ENCODE measurements at regions not wholly inside any gene's neighbourhood (a gene's known extent, or its start where the extent isn't known, plus 50 kb on each side); places are given as distances from the start of the nearest gene placed in this dataset.

- Histone ChIP-seq H3K9me3 (ENCODE audit: insufficient read depth, low read length) (no peaks in the 10 kb centered on the region), H3K27ac (ENCODE audit: low read length) (no peak overlapping the region), H3K4me2 (ENCODE audit: low read length) (no peak overlapping the region), H3K36me3 (replicated peaks; ENCODE audit: low read depth, low read length) (no peaks in the 10 kb centered on the region), H3K9ac (ENCODE audit: low read length) (no peak overlapping the region), H3K79me2 (ENCODE audit: low read length) (no peaks in the 10 kb centered on the region), H2AFZ (ENCODE audit: low read depth, low read length) (no peak overlapping the region), H3K27me3 (ENCODE audit: low read depth, low read length) (no peaks in the 10 kb centered on the region), H3K4me3 (ENCODE audit: low read length) (no peak overlapping the region), H3K4me1 (ENCODE audit: low read length) (no peaks in the 10 kb centered on the region), H4K20me1 (ENCODE audit: insufficient read depth, low read length) (no peaks in the 10 kb centered on the region)
- TF ChIP-seq, protein P1, sequence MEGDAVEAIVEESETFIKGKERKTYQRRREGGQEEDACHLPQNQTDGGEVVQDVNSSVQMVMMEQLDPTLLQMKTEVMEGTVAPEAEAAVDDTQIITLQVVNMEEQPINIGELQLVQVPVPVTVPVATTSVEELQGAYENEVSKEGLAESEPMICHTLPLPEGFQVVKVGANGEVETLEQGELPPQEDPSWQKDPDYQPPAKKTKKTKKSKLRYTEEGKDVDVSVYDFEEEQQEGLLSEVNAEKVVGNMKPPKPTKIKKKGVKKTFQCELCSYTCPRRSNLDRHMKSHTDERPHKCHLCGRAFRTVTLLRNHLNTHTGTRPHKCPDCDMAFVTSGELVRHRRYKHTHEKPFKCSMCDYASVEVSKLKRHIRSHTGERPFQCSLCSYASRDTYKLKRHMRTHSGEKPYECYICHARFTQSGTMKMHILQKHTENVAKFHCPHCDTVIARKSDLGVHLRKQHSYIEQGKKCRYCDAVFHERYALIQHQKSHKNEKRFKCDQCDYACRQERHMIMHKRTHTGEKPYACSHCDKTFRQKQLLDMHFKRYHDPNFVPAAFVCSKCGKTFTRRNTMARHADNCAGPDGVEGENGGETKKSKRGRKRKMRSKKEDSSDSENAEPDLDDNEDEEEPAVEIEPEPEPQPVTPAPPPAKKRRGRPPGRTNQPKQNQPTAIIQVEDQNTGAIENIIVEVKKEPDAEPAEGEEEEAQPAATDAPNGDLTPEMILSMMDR (IDR thresholded peaks at IDR 0.05; ENCODE audit: low read depth, low read length), result peak; percentile 62
- TF ChIP-seq EZH2phosphoT487 (IDR thresholded peaks at IDR 0.05; ENCODE audit: low read depth), result no peak
Measured at GRCh38 chr4:89482251-89482650, 174.7 kb upstream of the GPRIN3 start.

DNA sequence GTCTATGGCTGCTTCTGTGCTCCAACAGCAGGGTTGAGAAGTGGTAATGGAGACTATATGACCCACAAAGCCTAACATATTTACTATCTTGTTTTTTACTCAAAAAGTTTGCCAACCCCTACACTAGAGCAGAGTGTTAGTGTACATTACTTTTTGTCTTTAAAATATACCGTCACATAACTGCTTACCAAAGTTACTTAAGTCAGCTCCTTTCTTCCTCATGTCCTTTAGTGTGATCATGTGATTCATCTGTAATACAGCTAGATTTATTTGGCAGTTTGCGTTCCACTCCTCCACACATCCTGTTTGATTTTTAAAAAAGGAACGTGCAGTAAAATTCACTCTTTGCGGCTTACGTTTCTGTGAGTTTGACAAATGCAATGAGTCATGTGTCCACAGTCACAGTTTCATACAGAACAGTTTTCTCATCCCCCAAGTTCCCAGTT, 162.4 kb upstream of the GPRIN3 start:
- Histone ChIP-seq H3K79me2 (ENCODE audit: low read length) (no peaks in the 10 kb centered on the region), H2AFZ (ENCODE audit: low read depth, low read length) (0 out of 2 replicates have a peak overlapping the region, but pooled peaks have one; percentile 12), H3K4me2 (ENCODE audit: low read length) (peak overlapping the region; percentile 14; the same call in 1 of the 2 replicates), H3K27me3 (ENCODE audit: low read depth, low read length) (no peaks in the 10 kb centered on the region), H3K4me3 (ENCODE audit: low read length) (no peak overlapping the region), H3K27ac (ENCODE audit: low read length) (no peak overlapping the region), H3K9me3 (ENCODE audit: insufficient read depth, low read length) (no peaks in the 10 kb centered on the region), H4K20me1 (ENCODE audit: insufficient read depth, low read length) (no peaks in the 10 kb centered on the region), H3K36me3 (replicated peaks; ENCODE audit: low read depth, low read length) (no peaks in the 10 kb centered on the region), H3K9ac (ENCODE audit: low read length) (no peak overlapping the region), H3K4me1 (ENCODE audit: low read length) (no peaks in the 10 kb centered on the region)
- TF ChIP-seq EZH2phosphoT487 (IDR thresholded peaks at IDR 0.05; ENCODE audit: low read depth), result no peak
- TF ChIP-seq, protein P1 (IDR thresholded peaks at IDR 0.05; ENCODE audit: low read depth, low read length), result no peak

GRCh38 chr4:89469516-89469915, 161.9 kb upstream of the GPRIN3 start:
- no peaks in the 10 kb centered on the region for H3K27me3 ChIP-seq (ENCODE audit: low read depth, low read length)
- no peak overlapping the region for H2AFZ ChIP-seq (ENCODE audit: low read depth, low read length)
- H3K4me2 ChIP-seq (ENCODE audit: low read length), result peak overlapping the region; percentile 14; the same call in 1 of the 2 replicates
- no peaks in the 10 kb centered on the region for H3K79me2 ChIP-seq (ENCODE audit: low read length)
- H3K4me3 ChIP-seq (ENCODE audit: low read length), result no peak overlapping the region
- H3K4me1 ChIP-seq (ENCODE audit: low read length), result no peaks in the 10 kb centered on the region
- H3K36me3 ChIP-seq (replicated peaks; ENCODE audit: low read depth, low read length), result no peaks in the 10 kb centered on the region
- TF ChIP-seq, protein P1 (IDR thresholded peaks at IDR 0.05; ENCODE audit: low read depth, low read length), result no peak
- no peak for TF ChIP-seq EZH2phosphoT487 (IDR thresholded peaks at IDR 0.05; ENCODE audit: low read depth)
- H3K9ac ChIP-seq (ENCODE audit: low read length), result no peak overlapping the region
- H3K9me3 ChIP-seq (ENCODE audit: insufficient read depth, low read length), result no peaks in the 10 kb centered on the region
- no peak overlapping the region for H3K27ac ChIP-seq (ENCODE audit: low read length)
- H4K20me1 ChIP-seq (ENCODE audit: insufficient read depth, low read length), result no peaks in the 10 kb centered on the region

DNA sequence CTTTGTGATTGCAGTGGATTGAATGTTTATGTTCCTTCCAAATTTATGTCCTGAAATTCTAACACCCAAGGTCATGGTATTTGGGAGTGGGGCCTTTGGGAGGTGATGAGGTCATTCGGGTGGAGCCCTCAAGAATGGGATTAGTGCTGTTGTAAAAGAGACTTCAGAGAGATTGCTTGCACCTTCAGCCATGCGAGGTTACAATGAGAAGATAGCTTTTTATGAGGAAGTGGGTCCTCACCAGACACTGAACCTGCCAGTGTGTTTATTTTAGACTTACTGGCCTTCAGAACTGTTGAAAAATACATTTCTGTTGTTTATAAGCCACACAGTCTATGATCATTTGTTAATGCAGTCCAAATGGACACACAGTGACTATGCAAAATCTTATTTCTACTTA, 161.0 kb upstream of the GPRIN3 start:
- no peaks in the 10 kb centered on the region for H3K27me3 ChIP-seq (ENCODE audit: low read depth, low read length)
- H3K27ac ChIP-seq (ENCODE audit: low read length), result no peak overlapping the region
- no peaks in the 10 kb centered on the region for H3K4me1 ChIP-seq (ENCODE audit: low read length)
- no peak overlapping the region for H3K4me3 ChIP-seq (ENCODE audit: low read length)
- no peak overlapping the region for H3K9ac ChIP-seq (ENCODE audit: low read length)
- TF ChIP-seq, protein P1 (IDR thresholded peaks at IDR 0.05; ENCODE audit: low read depth, low read length), result no peak
- no peak for TF ChIP-seq EZH2phosphoT487 (IDR thresholded peaks at IDR 0.05; ENCODE audit: low read depth)
- H3K36me3 ChIP-seq (replicated peaks; ENCODE audit: low read depth, low read length), result no peaks in the 10 kb centered on the region
- no peaks in the 10 kb centered on the region for H3K79me2 ChIP-seq (ENCODE audit: low read length)
- H3K4me2 ChIP-seq (ENCODE audit: low read length), result no peak overlapping the region
- H4K20me1 ChIP-seq (ENCODE audit: insufficient read depth, low read length), result no peaks in the 10 kb centered on the region
- no peaks in the 10 kb centered on the region for H3K9me3 ChIP-seq (ENCODE audit: insufficient read depth, low read length)
- H2AFZ ChIP-seq (ENCODE audit: low read depth, low read length), result no peak overlapping the region
